CD4-positive, alpha-beta T cell treated with Interleukin-2 at 100 ng/mL for 4 hours (primary cell): ENCODE measurements at regions not wholly inside any gene's neighbourhood (a gene's known extent, or its start where the extent isn't known, plus 50 kb on each side); places are given as distances from the start of the nearest gene placed in this dataset.
"Not testable (repeated sequence)": the region's sequence is repeated elsewhere in the genome, so short reads cannot be mapped to it uniquely, and the experiment has no call there.

ENCODE experiments used
- DNase-seq: peaks from one replicate; pipeline ENCODE4 v3.0.0-alpha.2; 2020; ENCODE audit warnings: low spot score

DNA sequence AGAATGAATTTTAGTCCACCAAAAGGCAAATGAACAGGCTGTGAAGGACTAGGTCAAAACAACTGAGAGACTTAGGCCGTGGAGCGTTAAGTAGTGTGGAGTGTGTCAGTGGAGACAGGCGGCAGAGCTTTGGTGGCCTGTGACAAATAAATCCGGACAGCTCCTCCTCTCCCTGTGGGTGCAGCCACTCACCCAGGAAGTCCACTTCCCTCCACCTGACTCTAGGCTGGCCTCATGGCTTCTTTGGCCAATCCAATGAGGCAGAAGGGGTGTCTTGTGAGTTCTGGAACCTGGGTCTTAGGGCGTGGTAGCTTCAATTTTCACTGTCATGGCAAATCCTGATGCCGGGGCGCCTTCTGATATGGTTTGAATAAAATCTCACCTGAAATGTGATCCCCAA, 180.9 kb upstream of the C14orf180 start:
- DNase-seq = no peak

DNA sequence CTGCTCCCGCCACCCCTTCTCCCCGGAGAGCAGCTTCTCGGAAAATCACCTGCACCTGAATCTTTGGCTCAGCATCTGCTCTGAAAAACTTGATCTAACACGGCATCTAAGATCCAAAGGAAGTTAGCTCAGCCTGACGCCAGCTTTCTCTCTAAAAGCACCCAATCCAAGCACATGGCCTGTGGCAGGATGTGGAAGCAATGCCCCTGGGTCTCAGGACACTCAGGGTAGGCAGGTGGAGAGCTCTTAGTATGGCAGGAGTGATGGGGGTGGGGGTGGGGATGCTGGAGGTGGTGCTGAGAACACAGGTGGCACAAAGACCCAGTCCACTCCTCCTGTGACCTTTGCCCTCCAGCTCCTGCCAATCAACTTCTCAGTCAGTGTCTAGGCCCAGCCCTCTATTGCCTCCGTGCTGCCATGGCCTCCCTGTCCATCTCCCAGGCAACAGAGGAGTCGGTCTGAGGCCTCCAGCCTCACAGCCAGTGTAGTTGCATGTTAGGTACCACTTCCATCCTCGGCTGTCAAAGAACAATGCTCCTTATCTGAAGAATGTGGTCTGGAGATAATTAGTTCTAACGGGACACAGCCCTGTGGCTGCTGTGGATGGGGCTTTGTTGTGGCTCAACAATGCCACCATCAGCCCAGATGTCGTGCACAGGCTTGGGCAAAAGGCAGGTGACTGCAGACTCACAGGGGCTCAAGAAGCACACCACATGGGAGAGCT, 180.0 kb upstream of the C14orf180 start:
- peak; percentile 34 for DNase-seq

DNA sequence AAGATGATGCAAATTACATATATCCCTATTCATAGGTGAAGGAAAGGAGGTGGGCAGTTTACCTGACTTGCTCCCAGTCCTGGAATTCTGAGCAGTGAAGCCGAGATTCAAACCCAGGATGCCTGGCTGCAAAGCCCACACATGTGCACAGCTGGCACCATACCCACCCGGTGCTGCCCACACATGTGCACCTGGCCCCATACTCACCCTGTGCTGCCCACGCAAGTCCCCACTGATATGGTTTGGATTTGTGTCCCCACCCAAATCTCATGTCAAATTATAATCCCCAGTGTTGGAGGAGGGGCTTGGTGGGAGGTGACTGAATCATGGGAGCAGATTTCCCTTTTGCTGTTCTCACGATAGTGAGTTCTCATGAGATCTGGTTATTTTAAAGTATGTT, 179.2 kb upstream of the C14orf180 start:
- no peak for DNase-seq

DNA sequence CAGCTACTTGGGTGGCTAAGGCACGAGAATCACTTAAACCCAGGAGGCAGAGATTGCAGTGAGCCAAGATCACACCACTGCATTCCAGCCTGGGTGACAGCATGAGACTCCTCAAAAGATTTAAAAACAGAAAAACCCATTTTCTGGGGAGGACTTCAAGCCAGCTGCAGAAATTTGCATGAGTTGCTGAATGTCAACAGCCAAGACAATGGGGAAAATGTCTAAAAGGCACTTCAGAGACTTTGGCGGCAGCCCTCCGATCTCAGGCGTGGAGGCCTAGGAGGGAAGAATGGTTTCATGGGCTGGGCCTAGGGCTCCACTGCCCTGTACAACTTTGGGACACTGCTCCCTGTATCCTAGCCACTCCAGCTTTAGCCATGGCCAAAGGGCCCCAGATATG, 177.8 kb upstream of the C14orf180 start:
- DNase-seq = no peak

DNA sequence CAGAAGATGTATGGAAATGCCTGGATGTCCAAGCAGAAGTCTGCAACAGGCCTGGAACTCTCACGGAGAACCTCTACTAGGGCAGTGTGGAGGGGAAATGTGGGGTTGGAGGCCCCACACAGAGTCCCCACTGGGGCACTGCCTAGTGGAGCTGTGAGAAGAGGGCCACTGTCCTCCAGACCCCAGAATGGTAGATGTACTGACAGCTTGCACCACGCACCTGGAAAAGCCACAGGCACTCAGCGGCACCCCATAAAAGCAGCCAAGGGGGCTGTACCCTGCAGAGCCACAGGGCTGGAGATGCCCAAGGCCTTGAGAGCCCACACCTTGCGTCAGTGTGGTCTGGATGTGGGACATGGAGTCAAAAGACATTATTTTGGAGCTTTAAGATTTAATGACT, 177.3 kb upstream of the C14orf180 start:
- not testable (repeated sequence) for DNase-seq

DNA sequence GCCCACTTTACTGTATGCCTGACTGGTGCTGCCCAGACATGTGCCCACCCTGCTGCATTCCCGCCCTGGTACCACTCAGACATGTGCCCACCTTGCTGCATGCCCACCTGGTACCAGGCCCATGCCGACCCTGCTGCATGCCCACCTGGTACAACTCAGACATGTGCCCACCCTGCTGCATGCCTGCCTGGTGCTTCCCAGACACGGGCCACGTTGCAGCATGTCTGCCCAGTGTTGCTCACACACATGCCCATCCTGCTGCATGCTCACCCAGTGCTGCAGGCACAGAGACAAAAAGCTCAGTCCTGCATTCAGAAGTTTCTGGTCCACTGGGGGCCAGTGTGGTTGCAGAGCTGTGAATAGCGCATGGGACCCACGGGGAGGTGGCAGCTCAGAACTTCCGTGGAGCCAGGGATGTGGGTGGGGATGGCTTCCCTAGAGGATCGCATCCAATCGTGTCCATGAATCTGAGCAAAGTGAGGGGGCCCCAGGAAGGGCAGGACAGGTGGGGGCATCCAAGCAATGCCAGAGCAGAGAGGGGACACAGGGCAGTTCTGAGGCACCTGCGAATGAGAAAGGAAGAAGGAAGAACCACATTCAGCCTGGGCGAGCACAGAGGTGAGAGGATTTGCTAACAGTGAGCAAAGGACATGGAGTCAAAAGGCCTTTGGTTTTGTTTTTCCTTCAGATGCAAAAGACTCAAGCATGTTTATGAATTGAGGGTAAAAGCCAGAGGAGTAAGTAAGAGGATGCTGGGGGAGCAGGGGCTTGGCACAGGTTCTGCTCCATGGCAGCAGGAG, 175.9 kb upstream of the C14orf180 start:
- DNase-seq = no peak

DNA sequence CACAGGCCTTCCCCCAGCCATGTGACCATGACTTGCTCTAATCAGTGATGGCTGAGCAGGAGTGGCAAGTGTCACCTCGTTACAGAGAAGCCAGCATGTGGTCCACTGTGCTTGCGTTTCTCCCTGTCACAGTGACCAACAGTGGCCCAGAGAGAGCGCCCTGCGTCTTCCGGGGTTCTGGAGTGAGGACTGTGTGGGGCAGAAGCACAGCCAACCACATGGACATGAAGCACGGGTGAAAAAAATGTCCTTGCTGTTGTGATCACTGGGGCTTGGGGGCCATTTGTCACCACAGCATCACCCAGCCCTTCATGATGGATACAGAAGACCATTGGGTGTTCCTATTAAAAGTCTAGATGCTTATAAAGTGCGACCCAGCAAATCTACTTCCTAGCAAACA, 174.6 kb upstream of the C14orf180 start:
- no peak for DNase-seq

DNA sequence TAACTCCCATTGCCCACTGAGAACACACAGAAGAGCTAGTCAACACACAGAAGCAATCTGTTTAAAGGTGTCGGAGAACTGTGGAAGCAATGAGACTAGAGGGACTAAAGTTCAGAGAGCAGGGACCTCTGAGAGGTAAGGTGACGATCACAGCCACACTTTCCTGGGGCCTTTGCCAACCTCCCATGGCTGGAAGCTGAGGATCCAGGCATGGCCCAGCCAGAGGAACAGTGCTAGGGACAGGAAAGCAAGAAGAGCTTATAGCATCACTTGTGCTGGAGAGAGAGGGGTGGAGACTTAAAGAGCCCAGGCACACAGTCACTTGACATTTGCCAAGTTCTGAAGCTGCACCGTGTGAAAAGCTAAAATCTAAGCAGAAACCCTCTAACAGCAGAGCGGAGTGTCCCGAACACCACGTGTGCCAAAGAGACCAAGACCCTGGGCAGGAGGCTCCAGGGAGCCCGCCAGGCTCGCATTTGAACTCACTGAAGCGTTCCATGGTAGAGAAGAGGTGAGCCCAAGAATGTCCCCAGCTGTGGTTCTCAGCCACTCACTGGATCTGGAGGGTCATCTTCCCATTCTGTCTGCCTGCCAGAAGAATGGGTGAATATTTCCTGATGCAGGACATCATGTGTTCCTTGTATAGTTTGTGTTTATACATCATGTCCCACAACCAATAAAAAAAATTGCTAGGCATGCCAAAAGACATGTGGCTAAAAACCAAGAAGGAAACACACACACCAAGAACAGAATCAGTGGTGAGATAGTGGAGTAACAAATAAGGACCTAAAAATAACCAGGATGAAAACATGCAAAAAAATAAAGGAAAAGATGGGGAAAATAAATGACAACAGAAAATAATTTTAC, 174.0 kb upstream of the C14orf180 start:
- DNase-seq = no peak

DNA sequence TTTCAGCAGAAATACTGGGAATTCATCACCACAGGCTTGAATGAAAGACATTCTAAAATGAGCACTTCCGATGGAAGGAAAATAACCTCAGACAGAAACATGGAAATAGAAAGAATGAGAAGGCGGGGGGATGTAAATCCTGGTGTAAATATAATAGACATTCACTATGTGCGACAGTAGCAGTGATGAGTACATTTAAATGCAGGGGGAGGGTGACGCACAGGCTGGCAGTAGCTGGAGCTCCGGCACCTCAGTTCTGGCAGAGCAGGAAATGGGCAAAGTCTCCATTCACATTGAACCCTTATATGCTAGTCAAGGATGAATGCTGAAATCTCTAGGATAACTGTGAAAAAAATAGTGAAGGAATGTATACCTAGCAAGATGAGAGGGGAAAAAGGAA, 172.7 kb upstream of the C14orf180 start:
- DNase-seq = no peak

DNA sequence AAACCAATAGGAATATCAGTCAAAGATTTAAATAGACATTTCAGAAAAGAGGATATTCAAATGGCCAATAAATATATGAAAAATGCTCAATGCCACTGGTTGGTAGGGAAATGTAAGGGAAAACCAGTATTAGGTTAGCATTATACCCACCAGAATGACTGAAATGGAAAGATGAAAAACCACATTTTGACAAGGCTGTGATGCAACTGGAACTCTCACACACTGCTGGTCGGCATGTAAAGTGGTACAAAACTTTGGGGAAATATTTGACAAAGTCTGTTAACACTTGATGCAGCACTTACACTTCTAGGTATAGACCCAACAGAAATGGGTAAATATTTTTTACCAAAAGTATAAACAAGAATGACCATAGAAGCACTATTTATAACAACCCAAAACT, 163.2 kb upstream of the C14orf180 start:
- DNase-seq = no peak

DNA sequence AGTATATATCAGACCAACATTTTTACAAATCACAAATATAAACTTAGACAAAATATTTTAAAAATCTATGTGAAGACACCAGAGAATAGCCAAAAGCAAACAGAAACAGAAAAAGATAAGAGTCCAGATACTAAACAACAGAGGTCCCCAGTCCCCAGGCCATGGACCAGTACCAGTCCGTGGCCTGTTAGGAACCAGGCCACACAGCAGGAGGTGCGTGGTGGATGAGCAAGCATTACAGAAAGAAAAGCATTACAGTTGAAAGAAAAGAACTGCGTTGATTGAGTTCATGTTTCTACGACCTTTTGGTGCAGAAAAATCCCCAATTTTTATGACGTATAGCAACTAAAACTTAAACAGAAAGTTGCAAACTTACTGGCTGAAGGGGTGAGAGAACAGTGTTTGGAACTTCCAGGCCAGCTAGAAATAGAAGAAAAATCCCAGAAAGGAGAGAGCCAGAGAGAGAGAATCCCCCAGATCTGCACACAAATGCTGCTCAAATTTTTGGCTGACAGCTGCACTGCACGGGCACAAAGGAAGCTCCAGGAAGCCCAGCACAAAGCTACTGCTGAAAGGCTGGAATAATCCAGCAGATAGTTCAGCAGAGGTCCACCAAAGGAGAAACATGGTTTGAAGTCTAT, 159.6 kb upstream of the C14orf180 start:
- DNase-seq = no peak

DNA sequence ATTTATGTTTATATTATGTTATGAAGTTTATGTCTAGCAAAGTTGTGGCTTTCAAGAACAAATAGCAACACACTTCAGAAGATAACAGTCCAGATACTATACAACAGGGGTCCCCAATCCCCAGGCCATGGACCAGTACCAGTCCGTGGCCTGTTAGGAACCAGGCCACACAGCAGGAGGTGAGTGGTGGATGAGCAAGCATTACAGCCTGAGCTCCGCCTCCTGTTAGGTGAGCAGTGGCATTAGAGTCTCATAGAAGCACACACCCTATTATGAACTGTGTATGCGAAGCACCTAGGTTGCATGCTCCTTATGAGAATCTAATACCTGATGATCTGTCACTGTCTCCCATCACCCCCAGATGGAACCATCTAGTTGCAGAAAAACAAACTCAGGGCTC, 159.0 kb upstream of the C14orf180 start:
- DNase-seq = not testable (repeated sequence)

DNA sequence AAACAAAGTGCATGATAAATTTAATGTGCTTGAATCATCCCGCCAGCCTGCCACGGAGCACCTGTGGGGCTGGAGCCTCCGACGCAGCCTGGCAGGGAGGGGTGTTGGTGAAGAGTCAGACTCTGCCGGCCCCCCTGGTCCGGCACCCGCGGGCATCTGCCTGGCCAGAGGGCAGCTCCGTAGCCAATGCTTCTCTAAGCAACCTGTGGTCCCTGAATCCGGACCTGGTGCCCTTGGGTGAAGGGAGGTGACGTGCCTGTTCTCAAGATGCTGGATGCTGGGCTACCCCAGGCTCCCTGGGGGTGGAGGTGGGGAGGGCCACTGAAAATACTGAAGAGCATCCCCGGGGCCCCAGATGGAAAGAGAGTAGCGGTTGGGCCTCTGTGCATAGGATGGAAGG, 158.6 kb upstream of the C14orf180 start:
- no peak for DNase-seq

DNA sequence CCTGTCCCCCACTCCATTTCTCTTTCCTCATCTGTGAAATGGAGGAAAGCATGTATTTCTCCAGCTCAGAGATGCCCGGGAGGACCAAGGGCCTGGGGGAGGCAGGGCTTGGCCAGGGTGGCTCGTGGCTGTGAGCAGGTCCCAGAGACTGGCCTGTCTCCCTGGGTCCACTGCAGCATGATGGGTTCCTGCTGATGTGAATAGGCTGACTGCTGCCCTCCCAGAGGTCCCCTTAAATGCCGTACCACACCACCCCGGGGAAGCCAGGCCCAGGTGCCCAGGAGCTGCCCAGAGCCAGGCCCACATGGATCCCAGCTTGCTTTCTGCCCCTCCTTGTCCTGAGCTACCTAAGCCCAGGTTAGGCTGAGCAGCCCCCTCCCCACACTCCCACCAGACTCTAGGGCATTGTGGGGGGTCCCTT, 158.2 kb upstream of the C14orf180 start:
- no peak for DNase-seq

DNA sequence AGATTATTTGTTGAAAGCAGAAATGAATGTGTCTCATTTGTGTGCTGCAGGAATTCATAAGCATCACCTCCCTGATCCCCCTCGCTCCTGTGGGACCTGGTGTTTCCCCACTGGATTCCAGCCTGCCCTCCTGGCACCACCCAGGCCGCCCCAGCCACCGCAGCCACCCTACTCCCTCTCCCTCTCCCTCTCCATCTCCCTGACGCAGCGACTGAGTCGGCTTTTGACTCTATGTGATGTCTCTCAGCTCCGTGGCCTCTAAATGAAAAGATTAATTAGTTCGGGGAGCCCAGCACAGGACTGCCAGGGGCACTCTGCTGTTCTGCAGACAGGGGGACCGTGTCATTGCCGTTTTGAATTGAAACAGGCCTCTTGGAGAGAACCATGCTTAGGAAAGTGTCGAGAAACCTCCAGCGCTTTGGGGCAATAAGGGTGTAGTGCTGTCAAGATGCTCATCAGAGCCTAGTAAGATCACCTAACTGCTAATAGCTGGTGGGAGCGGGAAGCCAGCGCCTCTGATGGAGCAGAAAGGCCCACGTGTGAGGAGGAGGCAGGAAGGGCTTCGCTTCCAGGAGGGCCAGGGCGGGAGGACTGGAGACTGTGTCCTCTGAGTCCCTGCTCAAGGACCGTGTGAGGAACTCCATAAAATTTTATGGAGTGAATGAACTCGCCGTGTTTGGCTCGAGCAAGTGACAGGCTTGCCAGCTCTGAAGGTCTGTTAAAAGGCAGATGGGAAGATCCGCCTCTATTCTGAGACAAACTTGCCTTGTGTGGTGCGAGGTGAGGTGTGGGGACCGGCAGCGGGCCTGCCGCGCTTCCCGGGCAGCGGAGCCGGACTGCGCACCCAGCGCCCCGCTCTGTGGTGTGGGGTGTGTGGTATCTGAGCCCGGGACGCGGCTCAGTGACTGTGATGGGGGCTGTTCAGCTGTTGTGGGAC, 157.4 kb upstream of the C14orf180 start:
- DNase-seq = no peak

DNA sequence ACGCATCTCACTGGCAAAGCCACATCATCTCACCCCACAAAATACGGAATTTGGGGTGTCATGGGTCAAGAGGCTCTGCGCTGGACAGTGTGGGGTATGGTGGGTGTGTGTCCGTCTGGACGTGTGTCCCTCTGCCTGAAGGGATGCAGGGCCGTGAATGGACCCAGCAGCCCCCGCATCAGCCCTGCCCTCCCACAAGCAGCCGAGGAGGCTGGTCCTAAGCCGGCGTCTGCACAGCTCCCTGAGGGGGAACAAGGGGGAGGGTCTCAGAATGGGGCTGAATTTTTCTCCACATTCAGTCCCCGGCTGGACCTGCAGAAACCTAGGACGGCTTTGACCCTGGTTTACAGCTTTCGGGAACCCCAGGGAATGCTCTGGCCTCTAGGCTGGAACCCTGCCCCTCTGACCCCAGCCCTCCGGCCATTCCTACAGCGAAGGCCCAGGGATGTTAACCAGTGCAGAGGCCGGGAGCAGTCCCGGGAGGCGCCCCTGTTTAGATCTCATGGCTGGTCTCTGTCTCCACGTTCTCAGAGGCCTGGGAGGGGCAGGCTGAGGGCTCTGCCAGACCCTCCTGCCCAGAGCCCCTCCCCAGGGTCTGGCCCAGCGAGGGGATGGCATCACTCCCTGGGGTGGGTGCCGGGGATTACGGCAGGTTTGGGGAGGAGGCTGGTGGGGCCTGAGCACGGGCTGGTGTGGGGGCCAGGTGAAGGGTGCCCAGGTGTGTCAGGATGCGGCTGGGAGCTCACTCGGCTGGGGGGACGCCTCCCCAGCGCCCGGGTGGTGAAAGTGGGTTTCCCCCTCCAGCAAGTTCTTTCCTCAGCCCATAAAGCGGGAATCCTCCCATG, 156.5 kb upstream of the C14orf180 start:
- DNase-seq = no peak

DNA sequence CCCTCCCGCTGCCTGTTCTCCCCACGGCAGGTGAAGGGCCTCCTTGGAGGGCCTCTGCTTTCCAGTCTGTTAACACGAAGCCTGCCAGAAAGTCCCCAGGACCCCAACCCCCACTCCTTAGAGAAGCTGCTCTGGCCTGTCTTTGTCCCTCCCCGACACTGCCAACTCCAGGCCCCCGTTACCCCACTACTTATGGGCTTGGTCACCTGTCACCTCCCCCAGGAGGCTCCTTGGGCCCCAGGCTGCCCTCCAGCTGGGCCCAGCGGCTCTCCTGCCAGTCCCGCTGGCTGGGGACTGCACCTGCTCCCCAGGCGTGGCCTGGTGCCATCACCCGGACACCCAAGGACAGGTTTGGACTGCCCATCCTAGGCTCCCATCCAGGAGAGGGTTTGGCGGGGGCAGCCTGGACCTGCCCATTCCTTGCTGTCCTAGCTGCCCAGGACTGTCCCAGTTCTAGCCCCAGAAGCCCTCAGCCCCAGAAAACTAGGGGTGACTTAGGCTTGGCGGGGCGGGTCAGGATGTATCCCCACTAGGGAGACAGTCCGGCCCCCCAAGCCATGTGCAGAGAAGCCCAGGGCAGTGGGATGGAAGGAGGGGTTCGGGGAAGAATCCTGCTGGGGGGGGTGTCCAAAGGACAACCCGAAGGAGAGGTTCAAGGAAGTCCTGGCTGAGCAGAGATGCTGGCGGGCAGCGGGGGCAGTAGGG, 155.7 kb upstream of the C14orf180 start:
- DNase-seq = no peak

DNA sequence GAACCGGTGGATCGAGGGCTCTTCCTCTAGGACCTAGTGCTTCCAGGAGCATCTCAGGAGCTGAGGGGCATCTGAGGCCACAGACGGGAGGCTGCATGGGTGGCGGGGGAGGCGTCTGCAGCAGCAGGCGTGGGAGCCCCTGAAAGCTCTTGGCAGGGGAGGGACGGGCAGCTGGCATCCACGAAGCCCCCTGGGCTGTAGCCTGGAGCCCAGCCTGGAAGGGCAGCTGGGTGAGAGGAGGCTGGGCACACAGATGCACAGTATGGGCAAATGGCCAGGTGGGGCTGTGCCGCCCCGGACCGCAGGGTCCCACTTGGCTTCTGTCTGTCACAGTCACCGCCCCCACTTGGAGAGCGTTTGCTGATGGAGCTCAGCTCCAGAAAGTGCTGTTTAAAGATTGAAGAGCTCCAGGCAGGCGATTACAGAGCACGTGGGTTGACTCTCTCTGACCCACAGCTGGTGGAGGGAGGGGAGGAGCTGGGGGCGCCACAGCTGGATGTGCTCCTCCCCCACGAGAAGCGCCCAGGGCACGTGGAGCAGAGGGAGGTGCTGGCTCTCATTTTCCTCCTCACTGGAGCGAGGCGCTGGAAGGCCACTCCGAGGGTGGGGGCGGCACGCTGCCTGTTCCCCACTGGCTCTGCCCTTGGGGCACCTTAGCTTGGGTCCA, 155.0 kb upstream of the C14orf180 start:
- DNase-seq = no peak

DNA sequence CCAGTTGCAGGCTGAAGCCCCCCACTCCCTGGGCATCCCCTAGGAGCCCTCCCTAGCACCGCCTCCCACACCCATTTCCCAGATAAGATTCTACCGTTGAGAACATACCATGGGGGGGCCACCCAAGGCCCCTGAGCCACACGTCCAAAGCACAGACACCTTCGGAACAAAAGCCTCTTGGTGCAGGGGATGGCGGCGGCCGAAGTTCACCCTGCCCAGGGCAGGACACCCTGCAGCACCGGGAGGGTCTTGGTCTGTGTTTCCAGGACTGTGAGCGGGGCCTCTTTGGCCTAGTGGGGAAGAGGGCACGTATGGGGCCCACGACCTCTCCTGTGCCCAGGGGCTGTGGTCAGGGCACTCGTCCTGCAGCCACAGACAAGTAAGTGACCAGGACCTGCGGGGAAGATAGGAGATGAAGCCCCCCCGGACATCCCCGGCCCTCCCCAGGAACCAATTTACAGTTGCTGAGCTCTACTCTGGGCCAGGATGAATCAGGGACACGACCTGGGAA, 154.3 kb upstream of the C14orf180 start:
- no peak for DNase-seq
